Common myeloid progenitor, CD34-positive (primary cell): ENCODE measurements at regions not wholly inside any gene's neighbourhood (a gene's known extent, or its start where the extent isn't known, plus 50 kb on each side); places are given as distances from the start of the nearest gene placed in this dataset.

Experiments
- CTCF ChIA-PET: fragments of 350-600 bp; sonication (Branson Sonifier 250); formaldehyde crosslinking; loops from one replicate; lab custom pipeline; 2021; ENCODE audit warnings: antibody characterized with exemption; lab: Charles Lee
- POLR2A ChIA-PET: fragments of 350-600 bp; sonication (Branson Sonifier 250); formaldehyde crosslinking; loops from one replicate; lab custom pipeline; 2021; ENCODE audit warnings: antibody characterized with exemption; lab: Charles Lee
- DNase-seq, 3 donors: peaks; one replicate each; pipeline versions ENCODE4 v3.0.0 to v3.0.0-alpha.2; 2013
- H3K27ac ChIP-seq, 2 experiments: 1 replicate in 1 of 2; 2 replicates in 1 of 2; pipeline ENCODE4 v1.7.0; 2013; ENCODE audit warnings: inconsistent platforms in 2 of 2, low read length in 2 of 2, mild to moderate bottlenecking in 2 of 2, low read depth in 1 of 2, moderate library complexity in 1 of 2; ENCODE audit not compliant: severe bottlenecking in 2 of 2, insufficient read depth in 1 of 2, poor library complexity in 1 of 2
- H3K27me3 ChIP-seq, 5 experiments: replicated peaks in 2 of 5; 1 replicate in 3 of 5; 2 replicates in 2 of 5; pipeline versions ENCODE4 v1.6.1 to v1.7.0; 2013; ENCODE audit warnings: low read length in 4 of 5, mild to moderate bottlenecking in 2 of 5, moderate library complexity in 2 of 5, inconsistent platforms in 1 of 5; ENCODE audit not compliant: insufficient read depth in 5 of 5, control insufficient read depth in 4 of 5
- H3K36me3 ChIP-seq, 4 experiments: 1 replicate in 2 of 4; 2 replicates in 2 of 4; pipeline versions ENCODE4 v1.6.1 to v1.7.0; 2013; ENCODE audit warnings: low read length in 3 of 4, control low read depth in 1 of 4, mild to moderate bottlenecking in 1 of 4; ENCODE audit not compliant: control insufficient read depth in 4 of 4, insufficient read depth in 4 of 4
- H3K4me1 ChIP-seq, 4 experiments: 1 replicate in 3 of 4; 2 replicates in 1 of 4; pipeline versions ENCODE4 v1.6.1 to v1.7.1; 2013; ENCODE audit warnings: low read length in 3 of 4, mild to moderate bottlenecking in 3 of 4, control low read depth in 1 of 4, inconsistent platforms in 1 of 4, moderate library complexity in 1 of 4; ENCODE audit not compliant: control insufficient read depth in 4 of 4, insufficient read depth in 4 of 4; ENCODE audit errors: control extremely low read depth in 1 of 4
- H3K4me3 ChIP-seq, 7 experiments: 1 replicate in 4 of 7; 2 replicates in 3 of 7; pipeline versions ENCODE4 v1.5.1 to v1.7.0; 2013; ENCODE audit warnings: mild to moderate bottlenecking in 7 of 7, low read length in 6 of 7, moderate library complexity in 6 of 7, inconsistent platforms in 2 of 7, low read depth in 2 of 7, control low read depth in 1 of 7; ENCODE audit not compliant: insufficient read depth in 4 of 7, control insufficient read depth in 1 of 7; ENCODE audit errors: extremely low read depth in 1 of 7
- H3K9me3 ChIP-seq, 5 experiments: 1 replicate in 4 of 5; 2 replicates in 1 of 5; pipeline versions ENCODE4 v1.6.1 to v1.7.1; 2013; ENCODE audit warnings: low read length in 4 of 5, mild to moderate bottlenecking in 2 of 5, inconsistent platforms in 1 of 5, low read depth in 1 of 5, moderate library complexity in 1 of 5; ENCODE audit not compliant: control insufficient read depth in 4 of 5, insufficient read depth in 2 of 5; ENCODE audit errors: control extremely low read depth in 1 of 5
- WGBS: methylation state at CpG from one replicate; pipeline ENCODE4 v1.1.5; 2013; ENCODE audit not compliant: insufficient coverage; 5-methylcytosine and 5-hydroxymethylcytosine counted together

DNA sequence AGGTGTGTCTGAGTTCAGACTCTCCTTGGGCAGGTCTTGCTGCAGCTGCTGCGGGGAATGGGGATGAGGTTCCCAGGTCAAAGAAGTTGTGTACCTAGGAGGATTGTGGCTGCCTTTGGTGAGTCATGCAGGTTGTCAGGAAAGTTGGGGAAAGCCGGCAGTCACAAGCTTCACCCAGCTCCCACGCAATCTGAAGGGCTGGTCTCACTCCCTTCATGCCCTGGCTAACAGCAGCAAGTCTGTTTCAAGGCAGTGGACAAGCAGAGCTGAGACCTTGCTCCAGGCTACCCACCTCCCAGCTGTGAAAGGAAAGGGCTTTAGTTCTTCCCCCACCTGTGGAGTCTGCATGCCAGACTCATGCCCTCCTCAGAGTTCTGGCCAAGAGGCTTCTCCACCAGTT, 287.2 kb downstream of the DTHD1 start:
- WGBS, result 80% methylated on average over 3 of the region's 3 CpGs
- CTCF ChIA-PET, result no interaction called here

GRCh38 chr4:36573441-36573840, 292.0 kb downstream of the DTHD1 start:
- no peak for DNase-seq
- no peaks in the 10 kb centered on the region for H3K4me1 ChIP-seq
- H3K27me3 ChIP-seq, result no peaks in the 10 kb centered on the region
- ChIA-PET CTCF (no interaction called here), POLR2A (no interaction called here)
- no peak overlapping the region for H3K4me3 ChIP-seq
- H3K36me3 ChIP-seq, result no peaks in the 10 kb centered on the region
- peaks cover 0 to 10% (median 0%) of the 10 kb centered on the region in 5 experiments for H3K9me3 ChIP-seq
- WGBS, result 100% methylated on average over 1 of the region's 4 CpGs
- H3K27ac ChIP-seq, result no peak overlapping the region

More for the DNA sequence above, 287.2 kb downstream of the DTHD1 start:
- H3K27me3 ChIP-seq, result no peaks in the 10 kb centered on the region
- H3K4me3 ChIP-seq, result no peak overlapping the region
- no peaks in the 10 kb centered on the region for H3K36me3 ChIP-seq
- POLR2A ChIA-PET, result no interaction called here
- DNase-seq, result no peak
- no peak overlapping the region for H3K27ac ChIP-seq
- H3K9me3 ChIP-seq, result peaks cover 0 to 8% (median 0%) of the 10 kb centered on the region in 5 experiments
- no peaks in the 10 kb centered on the region for H3K4me1 ChIP-seq

DNA sequence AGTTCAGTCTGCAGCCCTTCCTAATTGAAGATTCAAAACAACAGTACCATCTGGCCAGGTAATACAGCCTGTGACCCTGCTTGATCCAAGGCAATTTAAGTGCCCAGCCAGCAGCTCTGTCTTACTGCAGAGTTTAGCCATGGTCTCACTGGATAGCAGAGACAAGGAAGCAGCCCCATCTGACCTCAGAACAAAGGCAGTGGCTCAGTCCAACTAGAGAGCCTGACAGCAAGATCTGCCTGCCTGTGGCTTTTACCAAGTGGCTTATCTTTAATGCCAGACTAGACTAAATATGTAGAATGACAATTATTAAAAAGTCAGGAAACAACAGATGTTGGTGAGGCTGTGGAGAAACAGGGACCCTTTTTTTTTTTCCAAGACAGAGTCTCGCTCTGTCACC, 293.4 kb downstream of the DTHD1 start:
- no CpG with 5 or more reads among the region's 1 CpG for WGBS
- Histone ChIP-seq H3K9me3 (peaks cover 0 to 7% (median 0%) of the 10 kb centered on the region in 5 experiments), H3K4me3 (no peak overlapping the region), H3K4me1 (no peaks in the 10 kb centered on the region), H3K36me3 (no peaks in the 10 kb centered on the region), H3K27ac (no peak overlapping the region), H3K27me3 (no peaks in the 10 kb centered on the region)
- ChIA-PET POLR2A (no interaction called here), CTCF (no interaction called here)
- DNase-seq, result peak in 1 of 3 donors; percentile 6

GRCh38 chr4:36582198-36582597, 300.8 kb downstream of the DTHD1 start:
- WGBS, result no CpG with 5 or more reads among the region's 2 CpGs
- Histone ChIP-seq H3K27ac (no peak overlapping the region), H3K9me3 (no peaks in the 10 kb centered on the region), H3K4me3 (no peak overlapping the region), H3K36me3 (no peaks in the 10 kb centered on the region), H3K4me1 (no peaks in the 10 kb centered on the region), H3K27me3 (no peaks in the 10 kb centered on the region)
- ChIA-PET CTCF (no interaction called here), POLR2A (no interaction called here)
- DNase-seq, result no peak

DNA sequence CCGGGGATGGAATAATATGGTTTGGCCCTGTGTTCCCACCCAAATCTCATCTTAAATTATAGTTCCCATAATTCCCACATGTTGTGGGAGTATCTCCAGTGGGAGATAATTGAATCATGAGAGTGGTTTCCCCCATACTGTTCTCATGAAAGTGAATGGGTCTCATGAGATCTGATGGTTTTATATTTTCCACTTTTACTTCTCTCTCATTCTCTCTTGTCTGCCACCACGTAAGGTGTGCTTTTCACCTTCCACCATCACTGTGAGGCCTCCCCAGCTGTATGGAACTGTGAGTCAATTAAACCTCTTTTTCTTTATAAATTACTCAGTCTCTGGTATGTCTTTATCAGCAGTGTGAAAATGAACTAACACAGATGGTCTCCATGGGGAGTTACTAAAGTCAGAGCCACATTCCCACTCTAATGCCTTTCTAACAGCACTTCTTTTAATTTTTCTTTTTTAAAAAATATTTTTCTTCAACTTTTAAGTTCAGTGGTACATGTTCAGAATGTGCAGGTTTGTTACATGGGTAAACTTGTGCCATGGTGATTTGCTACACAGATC, 306.6 kb downstream of the DTHD1 start:
- Histone ChIP-seq H3K4me3 (no peak overlapping the region), H3K27me3 (no peaks in the 10 kb centered on the region), H3K36me3 (no peaks in the 10 kb centered on the region), H3K9me3 (peaks cover 0 to 5% (median 0%) of the 10 kb centered on the region in 5 experiments), H3K4me1 (no peaks in the 10 kb centered on the region), H3K27ac (no peak overlapping the region)
- WGBS, result no CpG with 5 or more reads among the region's 2 CpGs
- ChIA-PET POLR2A (no interaction called here), CTCF (no interaction called here)
- no peak for DNase-seq

- DNase-seq, result no peak
- CTCF ChIA-PET, result interaction anchor here (0.7 kb wide), 1 partner anchor 13 kb away, joined by 4 read pairs; no protein-coding TSS in a partner anchor
- Histone ChIP-seq H3K4me3 (no peak overlapping the region), H3K27me3 (no peaks in the 10 kb centered on the region), H3K27ac (no peak overlapping the region), H3K9me3 (peaks cover 0 to 5% (median 0%) of the 10 kb centered on the region in 5 experiments), H3K4me1 (no peaks in the 10 kb centered on the region), H3K36me3 (no peaks in the 10 kb centered on the region)
- POLR2A ChIA-PET, result no interaction called here
These were observed 308.9 kb downstream of the DTHD1 start for GRCh38 chr4:36590343-36590742.

GRCh38 chr4:36601864-36602495, 320.6 kb downstream of the DTHD1 start:
- Histone ChIP-seq H3K4me3 (no peak overlapping the region), H3K4me1 (no peaks in the 10 kb centered on the region), H3K27me3 (no peaks in the 10 kb centered on the region), H3K27ac (no peak overlapping the region), H3K36me3 (no peaks in the 10 kb centered on the region), H3K9me3 (no peaks in the 10 kb centered on the region)
- 100% methylated on average over 2 of the region's 3 CpGs for WGBS
- DNase-seq, result no peak
- ChIA-PET POLR2A (no interaction called here), CTCF (no interaction called here)
